Mesenchymal stem cell (in vitro differentiated cells and primary cell): ENCODE measurements at regions not wholly inside any gene's neighbourhood (a gene's known extent, or its start where the extent isn't known, plus 50 kb on each side); places are given as distances from the start of the nearest gene placed in this dataset.

Experiments
- DNase-seq: peaks from one replicate; pipeline ENCODE4 v3.0.0-alpha.2; 2013
- H2AFZ ChIP-seq: one replicate; pipeline ENCODE4 v1.6.1; 2013; ENCODE audit warnings: low read depth, mild to moderate bottlenecking, control low read depth, inconsistent platforms, low read length, moderate library complexity
- H2AK5ac ChIP-seq: 2 replicates; pipeline ENCODE4 v1.6.1; 2013; ENCODE audit warnings: low read length, moderate library complexity, mild to moderate bottlenecking, inconsistent platforms; ENCODE audit not compliant: severe bottlenecking
- H2BK120ac ChIP-seq: one replicate; pipeline ENCODE4 v1.6.1; 2013; ENCODE audit warnings: low read depth, mild to moderate bottlenecking, inconsistent platforms, low read length, moderate library complexity
- H2BK12ac ChIP-seq, 2 experiments: one replicate each; pipeline ENCODE4 v1.6.1; 2013; ENCODE audit warnings: inconsistent platforms in 2 of 2, low read length in 2 of 2, mild to moderate bottlenecking in 2 of 2, moderate library complexity in 2 of 2, control low read depth in 1 of 2
- H2BK15ac ChIP-seq: one replicate; pipeline ENCODE4 v1.6.1; 2013; ENCODE audit warnings: mild to moderate bottlenecking, low read depth, inconsistent platforms; ENCODE audit not compliant: poor library complexity, severe bottlenecking
- H2BK5ac ChIP-seq: 2 replicates; pipeline ENCODE4 v1.6.1; 2013; ENCODE audit warnings: low read depth, mild to moderate bottlenecking, low read length, control low read depth, inconsistent platforms; ENCODE audit not compliant: poor library complexity, severe bottlenecking
- H3K14ac ChIP-seq, 2 experiments: one replicate each; pipeline ENCODE4 v1.6.1; 2013; ENCODE audit warnings: inconsistent platforms in 2 of 2, low read length in 2 of 2, control low read depth in 1 of 2, mild to moderate bottlenecking in 1 of 2, moderate library complexity in 1 of 2
- H3K18ac ChIP-seq, 2 experiments: one replicate each; pipeline ENCODE4 v1.6.1; 2013; ENCODE audit warnings: inconsistent platforms in 2 of 2, low read length in 2 of 2, control low read depth in 1 of 2, low read depth in 1 of 2, mild to moderate bottlenecking in 1 of 2
- H3K23ac ChIP-seq, 2 experiments: one replicate each; pipeline ENCODE4 v1.6.1; 2013; ENCODE audit warnings: inconsistent platforms in 2 of 2, low read length in 2 of 2, mild to moderate bottlenecking in 2 of 2, moderate library complexity in 2 of 2, control low read depth in 1 of 2
- H3K27ac ChIP-seq: 2 replicates; pipeline ENCODE4 v1.5.1; 2013; ENCODE audit warnings: mild to moderate bottlenecking, moderate library complexity, low read length, control low read depth, inconsistent platforms; ENCODE audit not compliant: poor library complexity, severe bottlenecking
- H3K27me3 ChIP-seq, 2 experiments: 2 replicates each; pipeline versions ENCODE4 v1.6.1 to v1.7.0; 2013; ENCODE audit warnings: low read length in 2 of 2, mild to moderate bottlenecking in 2 of 2, moderate library complexity in 2 of 2, control low read depth in 1 of 2, inconsistent platforms in 1 of 2; ENCODE audit not compliant: control insufficient read depth in 1 of 2, insufficient read depth in 1 of 2
- H3K36me3 ChIP-seq, 2 experiments: 2 replicates each; pipeline versions ENCODE4 v1.6.1 to v1.7.0; 2013; ENCODE audit warnings: low read length in 2 of 2, control low read depth in 1 of 2, inconsistent platforms in 1 of 2, low read depth in 1 of 2, mild to moderate bottlenecking in 1 of 2; ENCODE audit not compliant: insufficient read depth in 2 of 2, control insufficient read depth in 1 of 2
- H3K4ac ChIP-seq, 2 experiments: one replicate each; pipeline ENCODE4 v1.6.1; 2013; ENCODE audit warnings: inconsistent platforms in 2 of 2, low read length in 2 of 2, mild to moderate bottlenecking in 2 of 2, moderate library complexity in 2 of 2, control low read depth in 1 of 2, low read depth in 1 of 2
- H3K4me1 ChIP-seq: 2 replicates; pipeline ENCODE4 v1.6.1; 2013; ENCODE audit warnings: low read depth, low read length, control low read depth; ENCODE audit not compliant: control insufficient read depth, insufficient read depth
- H3K4me2 ChIP-seq: 2 replicates; pipeline ENCODE4 v1.6.1; 2013; ENCODE audit warnings: low read length, mild to moderate bottlenecking, inconsistent platforms; ENCODE audit not compliant: poor library complexity, severe bottlenecking
- H3K4me3 ChIP-seq, 2 experiments: 2 replicates each; pipeline versions ENCODE4 v1.5.1 to v1.7.0; 2013; ENCODE audit warnings: low read length in 2 of 2, mild to moderate bottlenecking in 2 of 2, control low read depth in 1 of 2, low read depth in 1 of 2; ENCODE audit not compliant: insufficient read depth in 1 of 2
- H3K79me1 ChIP-seq: replicated peaks from 2 replicates; pipeline ENCODE4 v1.6.1; 2013; ENCODE audit warnings: mild to moderate bottlenecking, control low read depth, low read length, inconsistent platforms; ENCODE audit not compliant: poor library complexity, severe bottlenecking
- H3K9ac ChIP-seq: 2 replicates; pipeline ENCODE4 v1.7.0; 2013; ENCODE audit warnings: mild to moderate bottlenecking, low read length, moderate library complexity
- H3K9me3 ChIP-seq: 2 replicates; pipeline ENCODE4 v1.7.0; 2013; ENCODE audit warnings: mild to moderate bottlenecking, low read length; ENCODE audit not compliant: control insufficient read depth
- H4K8ac ChIP-seq: one replicate; pipeline ENCODE4 v1.6.1; 2013; ENCODE audit warnings: inconsistent platforms, mild to moderate bottlenecking, low read length, moderate library complexity
- H4K91ac ChIP-seq: one replicate; pipeline ENCODE4 v1.6.1; 2013; ENCODE audit warnings: mild to moderate bottlenecking, low read length, inconsistent platforms
- WGBS: methylation state at CpG from one replicate; pipeline ENCODE4 v1.1.7; 2013; ENCODE audit warnings: mixed read lengths; 5-methylcytosine and 5-hydroxymethylcytosine counted together

GRCh38 chr5:117504305-117504704 is 929.7 kb upstream of the SEMA6A start:
- no peaks in the 10 kb centered on the region for H3K79me1 ChIP-seq
- no peak overlapping the region for H3K4ac ChIP-seq
- H3K9me3 ChIP-seq: no peaks in the 10 kb centered on the region
- no peaks in the 10 kb centered on the region for H3K27me3 ChIP-seq
- H3K4me3 ChIP-seq: no peak overlapping the region
- no peaks in the 10 kb centered on the region for H3K36me3 ChIP-seq
- no peak overlapping the region for H3K9ac ChIP-seq
- H2AFZ ChIP-seq: no peak overlapping the region
- H2BK15ac ChIP-seq: no peak overlapping the region
- DNase-seq: peak; percentile 70
- H3K18ac ChIP-seq: no peak overlapping the region
- no peak overlapping the region for H2BK12ac ChIP-seq
- H3K27ac ChIP-seq: no peak overlapping the region
- no CpG with 5 or more reads among the region's 2 CpGs for WGBS
- no peak overlapping the region for H4K8ac ChIP-seq
- no peak overlapping the region for H3K23ac ChIP-seq
- no peak overlapping the region for H2BK120ac ChIP-seq
- no peak overlapping the region for H3K4me2 ChIP-seq
- no peak overlapping the region for H4K91ac ChIP-seq
- no peak overlapping the region for H2AK5ac ChIP-seq
- no peak overlapping the region for H3K14ac ChIP-seq
- no peaks in the 10 kb centered on the region for H3K4me1 ChIP-seq
- no peak overlapping the region for H2BK5ac ChIP-seq

DNA sequence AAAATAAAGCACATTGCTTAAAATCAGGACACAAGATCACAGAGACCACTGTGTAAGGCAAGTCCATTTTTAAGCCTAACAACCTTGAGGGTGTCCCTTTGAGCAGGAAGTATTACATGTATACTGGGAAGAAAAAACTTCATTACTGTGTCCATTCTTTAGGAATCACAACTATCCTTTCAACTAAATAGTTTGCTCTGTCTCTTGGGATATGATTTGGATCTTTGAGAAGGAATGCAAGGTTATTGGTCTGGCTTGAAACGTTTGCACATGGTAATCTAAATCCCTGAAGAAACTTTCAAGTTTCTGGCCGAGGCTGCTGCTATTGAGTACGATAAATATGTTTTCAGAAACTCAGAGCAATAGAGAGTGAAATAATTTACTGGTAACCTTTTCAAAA is 923.0 kb upstream of the SEMA6A start:
- H2BK5ac ChIP-seq: no peak overlapping the region
- no peaks in the 10 kb centered on the region for H3K4me1 ChIP-seq
- H2AK5ac ChIP-seq: no peak overlapping the region
- H3K4me3 ChIP-seq: no peak overlapping the region
- H3K79me1 ChIP-seq: no peaks in the 10 kb centered on the region
- H3K14ac ChIP-seq: no peak overlapping the region
- H3K36me3 ChIP-seq: no peaks in the 10 kb centered on the region
- no peak overlapping the region for H3K23ac ChIP-seq
- H4K8ac ChIP-seq: no peak overlapping the region
- H2BK15ac ChIP-seq: no peak overlapping the region
- no peak for DNase-seq
- H3K18ac ChIP-seq: no peak overlapping the region
- H3K27ac ChIP-seq: no peak overlapping the region
- H3K4me2 ChIP-seq: no peak overlapping the region
- no peak overlapping the region for H2AFZ ChIP-seq
- H3K9ac ChIP-seq: no peak overlapping the region
- no peaks in the 10 kb centered on the region for H3K27me3 ChIP-seq
- no peak overlapping the region for H2BK120ac ChIP-seq
- 56% methylated on average over 3 of the region's 3 CpGs for WGBS
- no peak overlapping the region for H4K91ac ChIP-seq
- H3K9me3 ChIP-seq: no peaks in the 10 kb centered on the region
- no peak overlapping the region for H3K4ac ChIP-seq
- no peak overlapping the region for H2BK12ac ChIP-seq

GRCh38 chr5:117496801-117497200 is 922.2 kb upstream of the SEMA6A start:
- no peaks in the 10 kb centered on the region for H3K36me3 ChIP-seq
- H2BK12ac ChIP-seq: no peak overlapping the region
- H3K23ac ChIP-seq: no peak overlapping the region
- no peaks in the 10 kb centered on the region for H3K9me3 ChIP-seq
- no peak for DNase-seq
- H2BK15ac ChIP-seq: no peak overlapping the region
- no peak overlapping the region for H3K14ac ChIP-seq
- H3K9ac ChIP-seq: no peak overlapping the region
- no peak overlapping the region for H3K4me2 ChIP-seq
- no peak overlapping the region for H2BK5ac ChIP-seq
- no peak overlapping the region for H2AFZ ChIP-seq
- H3K4me3 ChIP-seq: no peak overlapping the region
- no peak overlapping the region for H2BK120ac ChIP-seq
- H3K18ac ChIP-seq: no peak overlapping the region
- H3K27ac ChIP-seq: no peak overlapping the region
- no peak overlapping the region for H3K4ac ChIP-seq
- no peaks in the 10 kb centered on the region for H3K79me1 ChIP-seq
- H4K8ac ChIP-seq: no peak overlapping the region
- no peak overlapping the region for H2AK5ac ChIP-seq
- H3K4me1 ChIP-seq: no peaks in the 10 kb centered on the region
- WGBS: no CpG with 5 or more reads among the region's 1 CpG
- H3K27me3 ChIP-seq: no peaks in the 10 kb centered on the region
- H4K91ac ChIP-seq: no peak overlapping the region

- Histone ChIP-seq H3K9ac (peak overlapping the region; percentile 56), H3K4me3 (no peak overlapping the region), H3K79me1 (no peaks in the 10 kb centered on the region), H2AFZ (no peak overlapping the region), H3K4me1 (no peaks in the 10 kb centered on the region), H4K91ac (no peak overlapping the region), H2BK5ac (no peak overlapping the region), H3K27ac (no peak overlapping the region), H3K18ac (no peak overlapping the region), H2BK15ac (no peak overlapping the region), H3K9me3 (no peaks in the 10 kb centered on the region), H3K4me2 (no peak overlapping the region), H3K36me3 (no peaks in the 10 kb centered on the region), H3K4ac (no peak overlapping the region), H3K14ac (no peak overlapping the region), H2AK5ac (no peak overlapping the region), H4K8ac (no peak overlapping the region), H2BK120ac (no peak overlapping the region), H3K23ac (no peak overlapping the region), H3K27me3 (no peaks in the 10 kb centered on the region), H2BK12ac (no peak overlapping the region)
- peak; percentile 20 for DNase-seq
- WGBS: 94% methylated on average over 2 of the region's 2 CpGs
These were observed 919.6 kb upstream of the SEMA6A start for GRCh38 chr5:117494188-117494587.
